Testis (tissue), 2 donors: ENCODE measurements at regions not wholly inside any gene's neighbourhood (a gene's known extent, or its start where the extent isn't known, plus 50 kb on each side); places are given as distances from the start of the nearest gene placed in this dataset.
"Not testable (repeated sequence)": the region's sequence is repeated elsewhere in the genome, so short reads cannot be mapped to it uniquely, and the experiment has no call there.

Experiments used
- DNase-seq: peaks from one replicate; pipeline ENCODE4 v3.0.0-alpha.2; 2019
- H3K27ac ChIP-seq, 2 donors: fragments of 200-600 bp; sonication (generic); one replicate each; pipeline ENCODE4 v1.5.1; 2019
- H3K27me3 ChIP-seq: fragments of 200-600 bp; sonication (generic); one replicate; pipeline ENCODE4 v1.5.1; 2019
- H3K36me3 ChIP-seq: fragments of 200-600 bp; sonication (generic); one replicate; pipeline ENCODE4 v1.5.1; 2017; ENCODE audit warnings: low read depth; ENCODE audit errors: missing control alignments
- H3K4me1 ChIP-seq: fragments of 200-600 bp; sonication (generic); one replicate; pipeline ENCODE4 v1.5.1; 2019
- H3K4me3 ChIP-seq, 2 donors: fragments of 200-600 bp; sonication (generic); one replicate each; pipeline ENCODE4 v1.5.1; 2017 to 2019
- H3K9me3 ChIP-seq: fragments of 200-600 bp; sonication (generic); one replicate; pipeline ENCODE4 v1.5.1; 2017
- POLR2A ChIP-seq: fragments of 450-650 bp; IDR thresholded peaks from one replicate; pipeline ENCODE4 v1.6.1; 2017; ENCODE audit warnings: antibody characterized with exemption, mild to moderate bottlenecking, moderate library complexity
- WGBS, 2 donors: methylation state at CpG; one replicate each; pipeline ENCODE4 v1.1.5; 2018; 5-methylcytosine and 5-hydroxymethylcytosine counted together
- intact Hi-C: fragments of 100-400 bp; cut with DNase I; formaldehyde crosslinking; loops from one replicate; pipeline ENCODE4 v1.15.1; 2023; ENCODE audit warnings: low total_unique reads
- TF ChIP-seq, protein P1 (sequence below), 3 experiments: fragments of 450-650 bp in 2 of 3; fragments of 200-600 bp in 1 of 3; sonication (generic) in 1 of 3; IDR thresholded peaks; one replicate each; pipeline ENCODE4 v1.5.1; 2016 to 2019; ENCODE audit warnings: antibody characterized with exemption in 3 of 3, mild to moderate bottlenecking in 2 of 3, moderate library complexity in 1 of 3

DNA sequence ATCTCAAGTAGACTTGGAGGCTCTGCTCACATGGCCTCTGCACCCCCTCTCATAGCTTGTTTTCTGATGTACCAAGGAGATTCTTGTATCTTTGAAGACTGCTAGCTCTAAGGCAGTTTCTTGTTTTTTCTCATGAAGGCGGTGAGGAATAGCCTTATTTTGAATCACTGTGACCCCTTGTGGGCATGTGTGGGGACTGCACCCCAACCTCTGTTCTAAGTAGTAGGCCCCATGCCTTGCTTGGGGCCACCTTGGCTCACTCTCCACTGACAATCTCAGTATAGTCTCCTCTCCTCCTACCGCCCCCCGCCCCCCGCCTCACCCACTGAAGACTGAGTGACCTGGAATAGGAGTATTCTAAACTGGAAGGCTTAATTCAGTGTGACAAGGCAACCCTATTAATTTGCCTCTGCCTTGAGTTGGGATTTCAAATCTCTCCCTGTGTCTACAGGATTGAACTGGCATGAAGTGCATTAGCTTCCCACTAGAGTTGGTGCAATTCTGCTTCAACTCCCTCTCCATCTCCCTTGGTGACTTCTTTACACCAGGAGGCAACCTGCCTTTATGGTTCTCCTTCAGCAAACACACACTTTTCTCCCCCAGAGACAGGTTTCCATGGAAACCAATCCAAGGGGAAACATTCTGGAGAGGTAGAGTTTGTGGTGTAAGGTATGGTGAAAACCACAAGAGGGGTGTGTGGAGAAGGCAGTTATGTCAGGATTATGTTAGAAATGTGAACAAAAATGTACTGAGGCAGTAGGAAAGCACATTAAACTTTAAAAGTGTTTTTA lies 75.4 kb upstream of the ECI2 start:
- WGBS, 2 donors = 64 to 80% methylated on average over 4 of the region's 4 CpGs
- DNase-seq = peak; percentile 85
- no peaks in the 10 kb centered on the region for H3K9me3 ChIP-seq
- intact Hi-C loops = no loop called here
- no peak overlapping the region for H3K27ac ChIP-seq
- no peaks in the 10 kb centered on the region for H3K27me3 ChIP-seq
- H3K4me1 ChIP-seq = no peaks in the 10 kb centered on the region
- TF ChIP-seq POLR2A = no peak
- TF ChIP-seq, protein P1, sequence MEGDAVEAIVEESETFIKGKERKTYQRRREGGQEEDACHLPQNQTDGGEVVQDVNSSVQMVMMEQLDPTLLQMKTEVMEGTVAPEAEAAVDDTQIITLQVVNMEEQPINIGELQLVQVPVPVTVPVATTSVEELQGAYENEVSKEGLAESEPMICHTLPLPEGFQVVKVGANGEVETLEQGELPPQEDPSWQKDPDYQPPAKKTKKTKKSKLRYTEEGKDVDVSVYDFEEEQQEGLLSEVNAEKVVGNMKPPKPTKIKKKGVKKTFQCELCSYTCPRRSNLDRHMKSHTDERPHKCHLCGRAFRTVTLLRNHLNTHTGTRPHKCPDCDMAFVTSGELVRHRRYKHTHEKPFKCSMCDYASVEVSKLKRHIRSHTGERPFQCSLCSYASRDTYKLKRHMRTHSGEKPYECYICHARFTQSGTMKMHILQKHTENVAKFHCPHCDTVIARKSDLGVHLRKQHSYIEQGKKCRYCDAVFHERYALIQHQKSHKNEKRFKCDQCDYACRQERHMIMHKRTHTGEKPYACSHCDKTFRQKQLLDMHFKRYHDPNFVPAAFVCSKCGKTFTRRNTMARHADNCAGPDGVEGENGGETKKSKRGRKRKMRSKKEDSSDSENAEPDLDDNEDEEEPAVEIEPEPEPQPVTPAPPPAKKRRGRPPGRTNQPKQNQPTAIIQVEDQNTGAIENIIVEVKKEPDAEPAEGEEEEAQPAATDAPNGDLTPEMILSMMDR (IDR thresholded peaks at IDR 0.05) = peak; percentile 20 to 69 (median 67)
- H3K36me3 ChIP-seq = no peaks in the 10 kb centered on the region
- H3K4me3 ChIP-seq = no peak overlapping the region

- Histone ChIP-seq H3K4me3 (no peak overlapping the region), H3K27ac (no peak overlapping the region), H3K36me3 (no peaks in the 10 kb centered on the region), H3K4me1 (no peaks in the 10 kb centered on the region), H3K27me3 (no peaks in the 10 kb centered on the region), H3K9me3 (no peaks in the 10 kb centered on the region)
- WGBS, 2 donors = 72 to 85% methylated on average over 2 of the region's 2 CpGs
- intact Hi-C loops = no loop called here
- DNase-seq = no peak
- TF ChIP-seq, protein P1 (IDR thresholded peaks at IDR 0.05) = no peak
- no peak for TF ChIP-seq POLR2A
Observed at GRCh38 chr6:4209196-4209595, 73.8 kb upstream of the ECI2 start.

DNA sequence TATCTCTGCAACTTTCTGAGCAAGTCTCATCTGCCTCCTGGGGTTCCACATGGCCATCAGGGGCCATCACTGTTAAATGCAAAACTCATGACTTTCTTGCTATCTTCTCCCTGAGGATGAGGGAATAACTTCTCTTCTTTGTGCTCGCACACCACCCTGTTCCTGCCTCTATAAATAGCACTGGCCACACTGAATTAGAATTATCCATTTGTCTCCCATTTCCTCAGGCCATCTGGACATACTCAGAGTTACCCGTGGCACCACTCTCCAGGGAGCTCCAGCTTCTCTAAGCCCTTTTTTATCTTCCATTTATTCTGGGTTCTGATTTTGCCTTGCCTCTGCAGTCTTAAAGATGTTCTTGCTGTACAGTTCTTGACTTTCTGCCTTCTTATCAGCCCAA lies 72.8 kb upstream of the ECI2 start:
- H3K4me1 ChIP-seq = no peaks in the 10 kb centered on the region
- intact Hi-C loops = no loop called here
- DNase-seq = no peak
- no peaks in the 10 kb centered on the region for H3K27me3 ChIP-seq
- H3K9me3 ChIP-seq = no peaks in the 10 kb centered on the region
- no peak overlapping the region for H3K4me3 ChIP-seq
- 69 to 86% methylated on average over 2 of the region's 2 CpGs for WGBS, 2 donors
- no peaks in the 10 kb centered on the region for H3K36me3 ChIP-seq
- no peak overlapping the region for H3K27ac ChIP-seq
- TF ChIP-seq, protein P1 (IDR thresholded peaks at IDR 0.05) = no peak
- TF ChIP-seq POLR2A = no peak

GRCh38 chr6:4203642-4204417 lies 68.5 kb upstream of the ECI2 start:
- H3K4me3 ChIP-seq, intact Hi-C loops, H3K27me3 ChIP-seq, DNase-seq, H3K4me1 ChIP-seq, H3K36me3 ChIP-seq, H3K27ac ChIP-seq, H3K9me3 ChIP-seq: not testable (repeated sequence)
- 93 to 97% methylated on average over 19 to 21 of the region's 21 CpGs for WGBS, 2 donors

DNA sequence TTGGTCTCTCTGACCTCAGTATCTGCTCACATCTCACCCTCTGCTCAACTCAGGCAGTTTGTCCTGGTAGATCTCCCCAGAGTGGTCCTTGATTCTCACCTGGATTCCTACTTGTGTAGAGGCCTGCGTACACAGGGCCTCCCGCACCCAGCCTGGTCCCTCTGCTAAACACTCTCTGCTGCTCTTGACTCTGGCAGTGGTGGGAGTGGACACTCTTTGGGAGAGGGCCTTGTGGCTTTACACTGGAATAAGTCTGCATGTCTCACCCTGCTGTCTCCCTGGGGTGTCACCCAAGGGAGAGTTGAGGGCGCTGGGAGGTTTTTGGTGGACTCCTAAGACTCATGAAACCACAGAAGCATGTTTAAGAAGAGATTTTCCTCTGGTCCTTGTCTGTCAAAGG lies 57.3 kb upstream of the ECI2 start:
- Histone ChIP-seq H3K9me3 (no peaks in the 10 kb centered on the region), H3K27ac (no peak overlapping the region), H3K4me3 (no peak overlapping the region), H3K4me1 (no peaks in the 10 kb centered on the region), H3K27me3 (no peaks in the 10 kb centered on the region), H3K36me3 (no peaks in the 10 kb centered on the region)
- WGBS, 2 donors = 96 to 100% methylated on average over 1 to 3 of the region's 3 CpGs
- DNase-seq = no peak
- TF ChIP-seq, protein P1 (IDR thresholded peaks at IDR 0.05) = no peak
- no peak for TF ChIP-seq POLR2A
- intact Hi-C loops = no loop called here
